Colonic mucosa (tissue), 4 donors: ENCODE measurements at regions not wholly inside any gene's neighbourhood (a gene's known extent, or its start where the extent isn't known, plus 50 kb on each side); places are given as distances from the start of the nearest gene placed in this dataset.

Source experiments
- DNase-seq: peaks from one replicate; pipeline ENCODE4 v3.0.0-alpha.2; 2020
- H3K27ac ChIP-seq: fragments of 200-600 bp; one replicate; pipeline ENCODE4 v1.8.0; 2021
- H3K27me3 ChIP-seq: fragments of 200-600 bp; one replicate; pipeline ENCODE4 v1.8.0; 2021
- H3K36me3 ChIP-seq: fragments of 200-600 bp; one replicate; pipeline ENCODE4 v1.8.0; 2021
- H3K4me1 ChIP-seq: fragments of 200-600 bp; one replicate; pipeline ENCODE4 v1.8.0; 2021; ENCODE audit warnings: mild to moderate bottlenecking
- H3K4me3 ChIP-seq: fragments of 200-600 bp; one replicate; pipeline ENCODE4 v1.8.0; 2021
- H3K9ac ChIP-seq, 2 donors: one replicate each; pipeline ENCODE4 v1.7.0; 2013; ENCODE audit warnings: control low read depth in 2 of 2, low read depth in 2 of 2, low read length in 2 of 2
- H3K9me3 ChIP-seq: fragments of 200-600 bp; one replicate; pipeline ENCODE4 v1.8.0; 2021
- intact Hi-C: fragments of 100-400 bp; cut with DNase I; formaldehyde crosslinking; loops from one replicate; pipeline ENCODE4 v1.14.1; 2022
- TF ChIP-seq, protein P1 (sequence below): fragments of 200-600 bp; IDR thresholded peaks from one replicate; pipeline ENCODE4 v1.8.0; 2022; ENCODE audit warnings: antibody characterized with exemption, mild to moderate bottlenecking
- donor health status: healthy.
- donor health status: DM: no; HTN: no; CAD: no.
- donor health status: DM: no; HTN: no; CAD: no.

DNA sequence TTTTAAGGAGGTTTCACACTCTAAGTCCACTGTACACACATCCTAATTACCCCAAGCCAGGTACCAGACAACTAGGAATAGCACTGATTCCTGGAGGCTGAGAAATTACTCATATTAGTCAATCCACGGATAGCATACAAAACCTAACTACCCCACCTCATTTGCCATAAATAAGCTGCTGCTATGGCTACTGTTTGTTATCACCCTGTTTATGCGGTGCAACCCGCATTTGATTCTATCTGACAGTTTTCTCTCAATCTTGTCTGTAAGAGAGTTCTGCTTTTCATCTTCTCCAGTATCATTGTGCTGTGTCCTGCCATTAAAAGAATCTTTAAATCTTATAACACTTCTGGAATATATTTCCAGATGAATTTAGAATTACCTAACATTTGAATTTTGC, 1496.5 kb downstream of the PLA2G4A start:
- Histone ChIP-seq H3K9ac (no peak overlapping the region), H3K9me3 (no peaks in the 10 kb centered on the region)
- TF ChIP-seq, protein P1, sequence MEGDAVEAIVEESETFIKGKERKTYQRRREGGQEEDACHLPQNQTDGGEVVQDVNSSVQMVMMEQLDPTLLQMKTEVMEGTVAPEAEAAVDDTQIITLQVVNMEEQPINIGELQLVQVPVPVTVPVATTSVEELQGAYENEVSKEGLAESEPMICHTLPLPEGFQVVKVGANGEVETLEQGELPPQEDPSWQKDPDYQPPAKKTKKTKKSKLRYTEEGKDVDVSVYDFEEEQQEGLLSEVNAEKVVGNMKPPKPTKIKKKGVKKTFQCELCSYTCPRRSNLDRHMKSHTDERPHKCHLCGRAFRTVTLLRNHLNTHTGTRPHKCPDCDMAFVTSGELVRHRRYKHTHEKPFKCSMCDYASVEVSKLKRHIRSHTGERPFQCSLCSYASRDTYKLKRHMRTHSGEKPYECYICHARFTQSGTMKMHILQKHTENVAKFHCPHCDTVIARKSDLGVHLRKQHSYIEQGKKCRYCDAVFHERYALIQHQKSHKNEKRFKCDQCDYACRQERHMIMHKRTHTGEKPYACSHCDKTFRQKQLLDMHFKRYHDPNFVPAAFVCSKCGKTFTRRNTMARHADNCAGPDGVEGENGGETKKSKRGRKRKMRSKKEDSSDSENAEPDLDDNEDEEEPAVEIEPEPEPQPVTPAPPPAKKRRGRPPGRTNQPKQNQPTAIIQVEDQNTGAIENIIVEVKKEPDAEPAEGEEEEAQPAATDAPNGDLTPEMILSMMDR: no peak

DNA sequence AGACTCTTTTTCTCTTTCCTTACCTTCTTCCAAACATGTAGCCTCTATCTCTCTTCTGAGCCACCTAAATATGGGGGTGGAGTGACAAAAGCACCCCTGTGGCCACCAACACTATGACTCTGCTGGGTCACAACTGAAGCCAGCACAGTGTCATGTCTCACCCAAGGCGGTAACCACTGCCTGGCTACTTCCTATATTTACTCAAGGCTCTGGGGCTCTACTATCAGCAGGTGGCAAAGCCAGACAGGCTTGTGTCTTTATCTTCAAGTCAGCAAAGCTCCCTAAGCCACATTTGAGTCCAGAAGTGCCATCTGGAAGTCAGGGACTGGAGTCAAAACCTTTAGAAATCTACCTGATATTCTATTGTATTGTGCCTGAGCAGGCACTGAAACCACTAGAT, 1515.2 kb downstream of the PLA2G4A start:
- no peaks in the 10 kb centered on the region for H3K27me3 ChIP-seq

More for the DNA sequence above, 1496.5 kb downstream of the PLA2G4A start:
- intact Hi-C loops: no loop called here
- Histone ChIP-seq H3K36me3 (no peaks in the 10 kb centered on the region), H3K4me1 (no peaks in the 10 kb centered on the region), H3K4me3 (no peak overlapping the region), H3K27ac (no peak overlapping the region), H3K27me3 (no peaks in the 10 kb centered on the region)
- no peak for DNase-seq

DNA sequence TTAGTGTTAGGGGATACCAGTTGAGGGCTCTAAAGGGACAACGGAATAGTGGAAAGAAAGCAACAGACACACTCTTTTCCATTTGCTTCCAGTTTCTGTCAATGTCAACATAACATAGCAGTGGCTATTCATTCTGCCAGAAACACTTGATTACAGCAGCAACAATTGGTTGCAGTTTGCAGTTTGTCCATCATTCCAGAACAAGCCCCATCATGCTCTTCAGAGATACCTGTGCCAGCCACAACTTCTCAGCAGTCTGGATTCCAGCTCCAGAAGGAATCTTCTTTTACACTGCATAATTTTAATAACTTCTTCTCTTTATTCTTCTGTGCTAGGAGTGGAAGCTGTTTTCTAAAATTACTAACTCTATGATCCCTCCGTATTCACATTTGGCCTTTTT, 1521.4 kb downstream of the PLA2G4A start:
- H3K4me3 ChIP-seq: no peak overlapping the region

More for the DNA sequence above, 1515.2 kb downstream of the PLA2G4A start:
- Histone ChIP-seq H3K27ac (no peak overlapping the region), H3K9ac (no peak overlapping the region), H3K4me1 (no peaks in the 10 kb centered on the region), H3K36me3 (no peaks in the 10 kb centered on the region), H3K9me3 (no peaks in the 10 kb centered on the region), H3K4me3 (no peak overlapping the region)
- no peak for DNase-seq
- intact Hi-C loops: no loop called here
- TF ChIP-seq, protein P1: no peak

DNA sequence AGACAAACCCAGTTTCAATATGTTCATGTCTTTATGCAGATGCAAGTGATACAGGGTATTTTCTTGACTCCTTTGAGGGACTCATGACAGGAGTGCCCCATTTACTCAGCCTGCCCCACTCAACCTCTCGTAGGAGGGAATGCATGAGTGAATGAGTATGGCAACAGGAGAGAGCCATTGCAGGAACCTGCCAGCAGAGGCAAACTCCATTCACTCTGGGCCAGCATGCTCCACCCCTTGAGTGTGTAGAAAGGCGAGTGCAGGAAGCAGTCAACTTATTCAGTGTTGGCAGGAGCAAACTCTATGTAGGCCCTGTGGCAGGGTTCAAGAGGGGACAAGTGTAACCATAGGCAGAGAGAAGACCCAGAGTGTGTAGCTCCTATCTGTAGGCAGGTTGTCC, 1526.3 kb downstream of the PLA2G4A start:
- intact Hi-C loops: no loop called here
- no peak overlapping the region for H3K4me3 ChIP-seq
- no peaks in the 10 kb centered on the region for H3K27me3 ChIP-seq
- H3K36me3 ChIP-seq: no peaks in the 10 kb centered on the region
- no peaks in the 10 kb centered on the region for H3K4me1 ChIP-seq
- no peak overlapping the region for H3K27ac ChIP-seq
- no peak overlapping the region for H3K9ac ChIP-seq
- DNase-seq: no peak
- H3K9me3 ChIP-seq: no peaks in the 10 kb centered on the region
- TF ChIP-seq, protein P1: no peak

More for the DNA sequence above, 1521.4 kb downstream of the PLA2G4A start:
- H3K4me1 ChIP-seq: no peaks in the 10 kb centered on the region
- H3K9ac ChIP-seq: no peak overlapping the region
- TF ChIP-seq, protein P1: no peak
- H3K27me3 ChIP-seq: no peaks in the 10 kb centered on the region
- H3K27ac ChIP-seq: no peak overlapping the region
- H3K36me3 ChIP-seq: no peaks in the 10 kb centered on the region
- no peaks in the 10 kb centered on the region for H3K9me3 ChIP-seq
- no peak for DNase-seq
- intact Hi-C loops: no loop called here

DNA sequence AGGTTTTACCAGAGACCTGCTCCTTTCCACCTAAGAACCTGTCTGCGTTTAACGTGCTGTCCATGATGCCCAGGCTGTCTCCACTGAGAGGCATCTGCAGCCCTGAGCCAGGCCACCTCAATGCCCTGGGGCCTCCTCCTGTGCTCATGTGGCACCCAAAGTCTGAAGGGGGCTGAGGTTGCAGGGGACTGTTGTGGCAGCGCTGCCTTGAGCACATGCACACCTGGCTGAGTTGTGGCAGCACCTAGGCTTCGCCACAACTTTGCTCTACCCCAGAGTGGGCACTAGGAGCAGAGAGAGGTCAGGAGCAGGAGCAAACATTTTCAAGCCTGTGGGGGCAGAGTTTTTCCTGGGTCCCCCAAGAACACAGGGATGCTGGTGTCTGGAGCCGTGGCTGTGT, 1527.1 kb downstream of the PLA2G4A start:
- intact Hi-C loops: no loop called here
- H3K36me3 ChIP-seq: no peaks in the 10 kb centered on the region
- H3K4me1 ChIP-seq: no peaks in the 10 kb centered on the region
- no peaks in the 10 kb centered on the region for H3K9me3 ChIP-seq
- no peaks in the 10 kb centered on the region for H3K27me3 ChIP-seq
- no peak for DNase-seq
- H3K4me3 ChIP-seq: no peak overlapping the region
- H3K9ac ChIP-seq: no peak overlapping the region
- no peak overlapping the region for H3K27ac ChIP-seq
- TF ChIP-seq, protein P1: no peak

DNA sequence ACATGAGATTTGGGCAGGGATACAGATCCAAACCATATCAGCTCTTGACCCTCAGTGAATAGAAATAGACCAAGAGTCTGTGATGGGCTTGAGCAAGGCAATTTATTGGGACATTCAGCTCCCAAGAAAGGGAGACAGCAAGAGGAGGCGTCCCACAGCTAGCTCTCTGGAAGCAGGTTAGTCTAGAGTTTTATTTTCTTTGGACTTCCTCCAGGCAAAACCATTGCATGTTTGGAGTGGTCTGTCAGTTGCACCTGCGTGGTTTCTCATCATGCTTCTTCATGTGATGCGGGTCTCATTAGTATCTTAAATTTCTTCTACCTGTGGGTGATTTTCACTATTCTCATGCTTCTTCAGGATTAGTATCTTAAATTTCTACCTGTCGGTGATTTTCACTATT, 1530.6 kb downstream of the PLA2G4A start:
- no peaks in the 10 kb centered on the region for H3K4me1 ChIP-seq
- no peak overlapping the region for H3K9ac ChIP-seq
- H3K9me3 ChIP-seq: no peaks in the 10 kb centered on the region
- no peak for DNase-seq
- TF ChIP-seq, protein P1: no peak
- H3K4me3 ChIP-seq: no peak overlapping the region
- intact Hi-C loops: no loop called here
- no peak overlapping the region for H3K27ac ChIP-seq
- H3K36me3 ChIP-seq: no peaks in the 10 kb centered on the region
- H3K27me3 ChIP-seq: no peaks in the 10 kb centered on the region
